GM12892 (cell line): ENCODE measurements at regions not wholly inside any gene's neighbourhood (a gene's known extent, or its start where the extent isn't known, plus 50 kb on each side); places are given as distances from the start of the nearest gene placed in this dataset.

Source experiments
- POLR2A ChIP-seq: IDR thresholded peaks from 2 replicates; pipeline ENCODE4 v1.6.1; 2011; ENCODE audit warnings: low read depth, low read length, control low read depth
- POLR2AphosphoS5 ChIP-seq: IDR thresholded peaks from 2 replicates; pipeline ENCODE4 v1.6.1; 2011; ENCODE audit warnings: low read depth, low read length, control low read depth
- TAF1 ChIP-seq: IDR thresholded peaks from 2 replicates; pipeline ENCODE4 v1.6.1; 2011; ENCODE audit warnings: low read depth, mild to moderate bottlenecking, control low read depth, low read length, borderline replicate concordance

DNA sequence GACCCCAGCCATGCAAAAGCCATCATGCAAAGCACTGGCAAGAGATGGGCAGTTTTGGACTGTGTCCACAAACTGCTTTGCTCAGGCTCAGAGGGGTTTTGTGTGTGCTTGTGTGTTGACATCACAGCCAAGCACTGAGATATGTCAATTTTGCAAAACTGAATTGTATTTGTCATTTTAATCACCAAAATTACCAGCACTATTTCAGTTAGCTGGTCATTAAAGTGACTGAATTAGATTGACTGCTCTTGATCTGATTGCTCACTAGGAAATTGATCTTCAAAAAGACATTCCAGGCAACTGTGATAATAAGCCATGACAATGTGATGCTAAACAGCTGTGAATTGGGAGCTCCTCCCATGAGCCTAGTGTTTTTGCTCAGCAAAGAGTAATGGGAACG is 337.3 kb upstream of the GNPDA2 start:
- no peak for TF ChIP-seq POLR2A
- no peak for TF ChIP-seq POLR2AphosphoS5
- TF ChIP-seq TAF1, result no peak
